Ishikawa (cell line): ENCODE measurements at regions not wholly inside any gene's neighbourhood (a gene's known extent, or its start where the extent isn't known, plus 50 kb on each side); places are given as distances from the start of the nearest gene placed in this dataset.

Experiments used
- MAX ChIP-seq: IDR thresholded peaks from 2 replicates; pipeline ENCODE4 v1.6.1; 2012
- TAF1 ChIP-seq: IDR thresholded peaks from 2 replicates; pipeline ENCODE4 v1.6.1; 2012; ENCODE audit warnings: low read depth, mild to moderate bottlenecking
- YY1 ChIP-seq: IDR thresholded peaks from 2 replicates; pipeline ENCODE4 v1.6.1; 2012; ENCODE audit warnings: low read depth

- no peak for TF ChIP-seq YY1
- TF ChIP-seq MAX, result no peak
- TF ChIP-seq TAF1, result no peak
Measured at GRCh38 chr6:120260636-120261035, 911.1 kb upstream of the MAN1A1 start.
